Prostate gland (tissue), 2 donors: ENCODE measurements at regions not wholly inside any gene's neighbourhood (a gene's known extent, or its start where the extent isn't known, plus 50 kb on each side); places are given as distances from the start of the nearest gene placed in this dataset.
"Not testable (repeated sequence)": the region's sequence is repeated elsewhere in the genome, so short reads cannot be mapped to it uniquely, and the experiment has no call there.

Source experiments
- DNase-seq: peaks from one replicate; pipeline ENCODE4 v3.0.0-alpha.2; 2019; ENCODE audit warnings: low spot score
- H3K27ac ChIP-seq, 2 donors: fragments of 200-600 bp; sonication (generic); 2 replicates each; pipeline ENCODE4 v1.5.1; 2017 to 2019
- H3K27me3 ChIP-seq: fragments of 200-600 bp; sonication (generic); replicated peaks from 2 replicates; pipeline ENCODE4 v1.5.1; 2019; ENCODE audit not compliant: insufficient read depth
- H3K36me3 ChIP-seq, 2 donors: fragments of 200-600 bp; sonication (generic); 1 replicate in 1 of 2; 2 replicates in 1 of 2; pipeline versions ENCODE4 v1.5.1 to v1.8.1; 2017 to 2019
- H3K4me1 ChIP-seq: fragments of 200-600 bp; sonication (generic); replicated peaks from 2 replicates; pipeline ENCODE4 v1.5.1; 2019
- H3K4me3 ChIP-seq, 2 donors: fragments of 200-600 bp; sonication (generic); 2 replicates each; pipeline ENCODE4 v1.5.1; 2017 to 2019
- H3K9me3 ChIP-seq: fragments of 200-600 bp; sonication (generic); 2 replicates; pipeline ENCODE4 v1.5.1; 2017
- POLR2A ChIP-seq: fragments of 450-650 bp; IDR thresholded peaks from one replicate; pipeline ENCODE4 v1.6.1; 2016; ENCODE audit warnings: antibody characterized with exemption, mild to moderate bottlenecking
- POLR2AphosphoS5 ChIP-seq: sonication (generic); formaldehyde crosslinking; IDR thresholded peaks from one replicate; pipeline ENCODE4 v1.6.1; 2017; ENCODE audit warnings: antibody characterized with exemption
- WGBS: methylation state at CpG from one replicate; pipeline ENCODE4 v1.1.5; 2018; 5-methylcytosine and 5-hydroxymethylcytosine counted together
- intact Hi-C: fragments of 100-400 bp; cut with DNase I; formaldehyde crosslinking; loops from one replicate; pipeline ENCODE4 v1.14.2; 2022
- TF ChIP-seq, protein P1 (sequence below), 4 experiments: fragments of 200-600 bp in 2 of 4; fragments of 450-650 bp in 2 of 4; sonication (generic) in 2 of 4; IDR thresholded peaks; 1 replicate in 3 of 4; 2 replicates in 1 of 4; pipeline ENCODE4 v1.5.1; 2016 to 2019; ENCODE audit warnings: antibody characterized with exemption in 4 of 4, mild to moderate bottlenecking in 2 of 4, moderate library complexity in 2 of 4

DNA sequence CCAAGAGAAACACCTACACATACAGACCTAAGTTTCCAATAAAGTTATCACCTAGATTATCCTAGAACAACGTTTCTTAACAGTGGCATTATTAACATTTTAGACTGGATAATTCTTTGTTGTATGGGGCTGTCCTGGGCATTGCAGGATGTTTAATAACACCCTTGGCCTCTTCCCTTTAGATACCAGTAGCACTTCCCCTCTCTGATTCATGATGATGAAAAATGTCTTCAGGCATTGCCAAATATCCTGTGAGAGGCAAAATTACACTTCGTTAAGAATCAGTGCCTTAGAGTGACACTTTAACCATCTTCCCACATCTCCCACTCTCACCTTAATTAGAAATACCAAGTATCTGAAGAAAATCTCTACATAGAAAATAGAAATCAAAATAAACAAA lies 352.6 kb downstream of the CGGBP1 start:
- no peak overlapping the region for H3K27ac ChIP-seq
- H3K36me3 ChIP-seq = no peaks in the 10 kb centered on the region
- DNase-seq = no peak
- intact Hi-C loops = no loop called here
- H3K4me3 ChIP-seq = no peak overlapping the region
- H3K27me3 ChIP-seq = no peaks in the 10 kb centered on the region
- TF ChIP-seq, protein P1, sequence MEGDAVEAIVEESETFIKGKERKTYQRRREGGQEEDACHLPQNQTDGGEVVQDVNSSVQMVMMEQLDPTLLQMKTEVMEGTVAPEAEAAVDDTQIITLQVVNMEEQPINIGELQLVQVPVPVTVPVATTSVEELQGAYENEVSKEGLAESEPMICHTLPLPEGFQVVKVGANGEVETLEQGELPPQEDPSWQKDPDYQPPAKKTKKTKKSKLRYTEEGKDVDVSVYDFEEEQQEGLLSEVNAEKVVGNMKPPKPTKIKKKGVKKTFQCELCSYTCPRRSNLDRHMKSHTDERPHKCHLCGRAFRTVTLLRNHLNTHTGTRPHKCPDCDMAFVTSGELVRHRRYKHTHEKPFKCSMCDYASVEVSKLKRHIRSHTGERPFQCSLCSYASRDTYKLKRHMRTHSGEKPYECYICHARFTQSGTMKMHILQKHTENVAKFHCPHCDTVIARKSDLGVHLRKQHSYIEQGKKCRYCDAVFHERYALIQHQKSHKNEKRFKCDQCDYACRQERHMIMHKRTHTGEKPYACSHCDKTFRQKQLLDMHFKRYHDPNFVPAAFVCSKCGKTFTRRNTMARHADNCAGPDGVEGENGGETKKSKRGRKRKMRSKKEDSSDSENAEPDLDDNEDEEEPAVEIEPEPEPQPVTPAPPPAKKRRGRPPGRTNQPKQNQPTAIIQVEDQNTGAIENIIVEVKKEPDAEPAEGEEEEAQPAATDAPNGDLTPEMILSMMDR (IDR thresholded peaks at IDR 0.05) = no peak
- TF ChIP-seq POLR2AphosphoS5 (no peak), POLR2A (no peak)
- no peaks in the 10 kb centered on the region for H3K9me3 ChIP-seq
- 78% methylated on average over 2 of the region's 2 CpGs for WGBS
- no peaks in the 10 kb centered on the region for H3K4me1 ChIP-seq

- intact Hi-C loops = no loop called here
- no peak overlapping the region for H3K27ac ChIP-seq
- DNase-seq = no peak
- H3K4me1 ChIP-seq = no peaks in the 10 kb centered on the region
- WGBS = 87% methylated on average over 4 of the region's 4 CpGs
- no peaks in the 10 kb centered on the region for H3K27me3 ChIP-seq
- TF ChIP-seq POLR2A (no peak), POLR2AphosphoS5 (no peak)
- TF ChIP-seq, protein P1 (IDR thresholded peaks at IDR 0.05) = no peak
- H3K36me3 ChIP-seq = no peaks in the 10 kb centered on the region
- H3K9me3 ChIP-seq = no peaks in the 10 kb centered on the region
- no peak overlapping the region for H3K4me3 ChIP-seq
Measured at GRCh38 chr3:87702600-87702999, 356.2 kb downstream of the CGGBP1 start.

DNA sequence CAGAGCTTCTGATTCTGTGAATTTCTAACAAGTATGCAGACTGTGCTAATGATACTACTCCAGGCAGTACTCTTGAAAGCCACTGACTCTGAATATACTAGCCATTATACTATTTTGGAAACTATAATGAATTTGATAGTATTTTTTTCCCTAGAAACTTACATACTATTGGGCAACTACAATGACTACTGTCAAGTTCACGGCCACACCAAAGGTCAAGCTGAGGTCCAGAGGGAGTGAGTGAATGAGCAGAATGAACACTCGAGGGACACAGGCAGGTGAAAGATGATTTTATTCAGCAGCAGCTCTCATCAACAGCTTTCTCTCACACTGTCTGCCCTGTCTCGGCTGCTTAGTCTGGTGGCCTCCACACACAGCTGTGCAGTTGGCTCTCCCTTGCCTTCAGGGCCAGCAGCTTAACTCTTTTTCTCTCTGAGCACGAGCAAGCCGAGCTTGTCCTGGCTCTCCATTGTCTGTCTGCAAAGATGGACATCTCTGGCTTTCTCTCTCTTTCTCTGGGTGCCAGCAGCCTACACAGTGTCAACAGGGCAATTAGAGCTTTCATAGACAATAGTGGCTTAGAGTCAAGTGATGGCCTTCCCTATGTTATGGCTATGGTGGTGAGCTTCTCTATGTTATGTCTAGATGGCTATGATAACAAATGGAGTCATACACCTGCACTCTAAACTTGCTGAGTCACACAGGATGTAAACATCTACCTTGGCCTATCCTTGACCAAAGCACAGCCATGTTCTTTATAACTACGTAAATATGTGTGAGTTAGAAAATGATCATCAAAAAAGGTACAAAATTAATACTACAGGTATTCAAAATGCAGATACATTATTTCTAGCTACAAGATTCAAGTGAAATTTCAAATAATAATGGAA lies 362.4 kb downstream of the CGGBP1 start:
- H3K27ac ChIP-seq = no peak overlapping the region
- WGBS = 53% methylated on average over 6 of the region's 6 CpGs

GRCh38 chr3:87694678-87695077 lies 364.1 kb downstream of the CGGBP1 start:
- no peaks in the 10 kb centered on the region for H3K27me3 ChIP-seq
- peak; percentile 59 for TF ChIP-seq POLR2AphosphoS5
- TF ChIP-seq POLR2A = no peak
- H3K27ac ChIP-seq = no peak overlapping the region
- no peaks in the 10 kb centered on the region for H3K36me3 ChIP-seq
- intact Hi-C loops = no loop called here
- H3K9me3 ChIP-seq = no peaks in the 10 kb centered on the region
- WGBS = 17% methylated on average over 2 of the region's 2 CpGs
- H3K4me3 ChIP-seq = no peak overlapping the region
- no peaks in the 10 kb centered on the region for H3K4me1 ChIP-seq
- DNase-seq = no peak

More for the DNA sequence above, 362.4 kb downstream of the CGGBP1 start:
- no peak for DNase-seq
- no peaks in the 10 kb centered on the region for H3K4me1 ChIP-seq
- H3K9me3 ChIP-seq = no peaks in the 10 kb centered on the region
- H3K4me3 ChIP-seq = no peak overlapping the region
- H3K27me3 ChIP-seq = no peaks in the 10 kb centered on the region
- H3K36me3 ChIP-seq = no peaks in the 10 kb centered on the region
- TF ChIP-seq, protein P1 (IDR thresholded peaks at IDR 0.05) = no peak
- TF ChIP-seq POLR2AphosphoS5 (no peak), POLR2A (no peak)
- intact Hi-C loops = no loop called here

DNA sequence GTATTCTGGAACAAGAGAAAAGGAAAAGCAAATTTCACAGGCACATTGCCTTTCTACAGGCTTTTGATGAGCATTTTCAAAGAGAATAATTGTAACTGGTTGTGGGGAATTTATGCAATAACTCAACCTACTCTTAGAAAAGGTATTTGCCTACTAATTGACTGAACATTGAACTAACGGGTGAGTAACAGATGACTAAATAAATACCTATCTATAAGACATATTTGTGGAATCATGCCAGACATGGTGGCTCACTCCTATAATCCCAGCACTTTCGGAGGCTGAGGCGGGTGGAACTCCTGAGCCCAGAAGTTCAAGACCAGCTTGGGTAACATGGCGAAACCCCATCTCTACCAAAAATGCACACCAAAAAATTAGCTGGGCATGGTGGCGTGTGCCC lies 367.7 kb downstream of the CGGBP1 start:
- TF ChIP-seq, protein P1 (IDR thresholded peaks at IDR 0.05) = no peak
- no peak for TF ChIP-seq POLR2AphosphoS5
- no peak for DNase-seq
- intact Hi-C loops = no loop called here
- H3K4me3 ChIP-seq = no peak overlapping the region
- no peak overlapping the region for H3K27ac ChIP-seq
- no peaks in the 10 kb centered on the region for H3K4me1 ChIP-seq
- 92% methylated on average over 5 of the region's 5 CpGs for WGBS
- no peaks in the 10 kb centered on the region for H3K9me3 ChIP-seq
- H3K36me3 ChIP-seq = no peaks in the 10 kb centered on the region
- H3K27me3 ChIP-seq = no peaks in the 10 kb centered on the region

- WGBS = 88% methylated on average over 10 of the region's 27 CpGs
- H3K4me3 ChIP-seq, intact Hi-C loops: not testable (repeated sequence)
Measured at GRCh38 chr3:87678984-87679660, 379.7 kb downstream of the CGGBP1 start.

More at GRCh38 chr3:87678984-87679660, 379.7 kb downstream of the CGGBP1 start:
- H3K9me3 ChIP-seq, H3K27ac ChIP-seq, H3K27me3 ChIP-seq, H3K36me3 ChIP-seq, DNase-seq, H3K4me1 ChIP-seq: not testable (repeated sequence)
